NCI-H146 treated with DMSO at 0.1 percent for 48 hours (cell line): ENCODE measurements at regions not wholly inside any gene's neighbourhood (a gene's known extent, or its start where the extent isn't known, plus 50 kb on each side); places are given as distances from the start of the nearest gene placed in this dataset.
"Not testable (repeated sequence)": the region's sequence is repeated elsewhere in the genome, so short reads cannot be mapped to it uniquely, and the experiment has no call there.

Experiments used
- DNase-seq: peaks from one replicate; lab custom pipeline; 2025; ENCODE audit not compliant: unreplicated experiment; lab: John Stamatoyannopoulos, UW

DNA sequence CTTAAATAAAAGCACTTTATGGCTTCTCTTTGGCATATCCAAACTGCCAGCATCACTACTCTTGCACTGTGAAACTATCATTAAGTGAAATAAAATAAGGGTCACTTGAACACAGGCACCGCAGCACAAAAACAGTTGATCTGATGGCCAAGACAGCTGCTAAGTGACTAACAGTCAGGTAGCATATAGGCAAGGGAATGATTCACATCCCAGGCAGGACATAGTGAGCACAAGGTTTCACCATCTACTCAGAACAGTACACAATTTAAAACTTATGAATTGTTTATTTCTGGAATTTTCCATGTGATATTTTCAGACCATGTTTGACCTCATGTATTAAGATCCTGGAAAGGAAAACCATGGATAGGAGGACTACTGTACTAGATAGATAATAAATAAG lies 214.2 kb downstream of the MREG start:
- no peak for DNase-seq

DNA sequence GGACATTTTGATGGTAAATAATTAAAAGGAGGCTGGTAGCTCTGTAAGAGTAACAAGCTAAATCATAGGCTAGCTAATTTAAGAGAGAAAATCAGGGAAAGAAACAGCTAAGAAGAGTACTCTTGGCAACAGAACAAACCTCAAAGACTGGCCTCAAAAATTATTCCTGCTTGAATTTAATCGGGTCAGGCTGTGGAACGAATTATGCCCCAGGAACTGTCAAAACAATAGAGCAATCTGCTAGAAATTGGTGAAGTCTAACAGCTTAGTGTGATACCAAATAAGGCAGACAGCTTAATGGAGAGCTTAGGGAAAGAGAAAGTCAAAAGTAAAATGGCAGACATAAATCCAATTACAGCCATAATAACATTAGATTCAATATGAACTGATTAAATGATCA lies 215.7 kb downstream of the MREG start:
- DNase-seq: no peak

DNA sequence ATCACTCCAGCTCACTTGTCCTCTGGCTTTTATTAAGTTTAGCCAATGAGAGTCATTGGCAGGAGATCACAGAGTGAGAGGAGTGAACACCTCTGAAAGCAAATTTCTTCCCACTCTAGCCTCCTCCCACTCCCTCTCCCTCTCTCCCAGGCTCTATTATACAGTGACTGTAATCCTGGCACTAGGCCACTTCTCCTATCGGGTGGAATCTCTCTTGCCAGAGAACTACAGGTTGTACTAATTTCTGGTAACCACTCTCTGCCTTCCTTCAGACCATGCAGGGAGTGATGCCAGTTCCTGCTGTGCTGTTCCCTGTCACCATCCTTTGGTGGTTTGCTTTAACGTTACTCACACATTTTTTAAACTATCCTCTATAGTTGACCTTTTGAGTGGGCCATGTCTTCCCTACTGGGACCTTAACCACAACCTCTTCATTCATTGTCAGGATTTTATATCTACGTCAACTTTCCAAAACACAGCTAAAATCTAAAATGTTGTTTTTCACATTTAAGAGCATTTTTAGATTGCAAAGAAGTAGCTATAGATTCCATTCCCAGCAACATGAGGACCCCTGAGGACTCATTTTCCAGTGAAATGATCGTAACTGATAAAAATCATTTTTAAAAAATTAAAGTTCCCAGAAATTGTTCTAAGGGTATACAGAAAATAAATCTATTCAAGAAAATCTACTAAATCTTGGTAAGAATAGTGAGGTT lies 217.1 kb downstream of the MREG start:
- no peak for DNase-seq

DNA sequence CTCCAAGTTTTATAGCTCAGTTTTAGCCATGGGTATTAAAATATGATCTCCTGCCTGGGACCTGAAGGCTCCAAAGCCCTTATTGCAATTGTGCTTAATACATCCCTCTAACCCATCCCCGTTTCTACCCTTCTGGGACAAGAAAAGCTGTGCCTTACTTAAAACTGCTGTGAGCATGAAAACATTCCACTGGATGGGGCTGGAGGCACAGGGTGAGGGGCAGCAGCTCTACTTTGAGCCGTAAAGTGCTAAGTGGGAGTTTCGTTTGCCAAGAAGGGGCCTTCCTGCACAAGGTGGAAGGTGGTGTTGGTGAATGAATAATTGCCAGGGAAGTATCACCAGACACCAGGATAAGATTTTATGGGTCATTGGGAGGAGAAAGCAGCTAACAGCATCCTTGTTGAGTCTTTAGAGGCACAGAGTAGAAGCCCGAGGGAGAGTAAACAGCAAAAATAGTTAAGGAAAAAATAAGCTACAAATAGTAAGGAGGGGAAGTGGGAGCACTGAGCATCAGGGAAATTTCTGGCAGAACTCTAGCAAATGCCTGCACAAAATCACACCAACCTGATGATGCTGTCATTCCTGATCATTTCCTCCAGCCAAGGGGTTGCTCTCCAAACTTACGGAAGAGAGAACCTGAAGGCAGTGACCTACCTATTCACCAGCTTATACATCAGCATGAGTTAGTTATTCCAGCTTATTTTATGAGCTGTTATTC lies 218.4 kb downstream of the MREG start:
- DNase-seq: no peak

DNA sequence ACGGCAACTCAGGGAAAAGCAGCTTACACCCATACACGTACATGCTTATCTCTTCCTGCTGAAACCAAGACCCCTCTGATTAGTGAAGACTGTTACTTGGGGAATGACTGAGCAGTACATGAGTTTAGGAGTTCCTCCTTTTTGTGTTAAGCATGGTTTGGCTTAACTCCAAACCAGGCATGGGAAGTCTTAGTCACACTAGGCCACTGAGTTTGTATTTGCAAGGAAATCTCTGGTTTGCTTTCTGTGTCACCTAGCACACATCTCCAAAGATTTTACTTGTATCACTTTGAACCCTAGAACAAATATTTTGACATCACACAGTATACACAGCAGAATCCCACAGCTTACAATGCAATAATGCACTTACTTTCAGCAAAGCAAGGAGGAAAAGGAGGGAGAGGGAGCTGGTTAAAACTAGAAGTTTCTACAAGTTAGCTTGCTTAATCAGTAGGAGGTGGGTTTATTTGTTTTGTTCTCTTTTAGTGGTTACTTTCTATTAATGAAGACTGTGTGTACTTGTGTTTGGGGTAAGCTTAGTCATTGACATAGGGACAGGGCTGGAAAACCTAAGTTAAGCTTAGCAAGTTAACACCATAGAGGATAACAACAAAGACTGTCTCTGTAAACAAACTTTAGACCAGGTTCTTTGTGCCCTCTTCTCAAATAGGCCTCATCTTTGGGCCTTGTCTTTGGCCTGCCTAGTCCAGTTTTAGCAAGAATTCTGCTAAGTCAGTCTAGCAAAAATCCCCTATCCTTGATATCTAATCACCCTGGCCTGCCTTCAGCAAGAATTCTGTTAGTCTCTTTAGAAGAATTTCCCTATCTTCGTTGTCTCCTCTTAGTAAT lies 219.4 kb downstream of the MREG start:
- no peak for DNase-seq

DNA sequence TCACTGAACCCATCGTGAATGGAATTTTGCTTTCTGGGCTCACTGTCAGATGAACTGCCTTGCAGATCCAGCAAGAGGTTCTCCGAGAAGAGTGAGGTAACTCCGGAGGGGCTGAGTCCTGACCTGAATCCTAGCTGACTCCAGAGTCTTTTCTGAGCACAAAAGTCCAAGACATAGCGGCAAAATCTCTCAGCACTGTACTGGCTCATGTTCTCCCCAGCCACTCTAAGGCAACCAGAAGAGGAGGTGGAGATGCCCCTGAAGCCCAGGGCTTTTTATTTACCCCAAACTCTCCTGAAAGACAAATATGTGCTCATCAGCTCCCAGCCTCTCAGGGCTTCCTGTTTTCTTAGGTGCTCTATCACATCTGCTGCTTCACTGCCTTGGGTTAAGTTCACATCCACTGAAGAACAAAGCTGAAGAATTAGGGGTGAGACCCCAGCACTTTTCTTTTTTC lies 221.8 kb downstream of the MREG start:
- DNase-seq: no peak

DNA sequence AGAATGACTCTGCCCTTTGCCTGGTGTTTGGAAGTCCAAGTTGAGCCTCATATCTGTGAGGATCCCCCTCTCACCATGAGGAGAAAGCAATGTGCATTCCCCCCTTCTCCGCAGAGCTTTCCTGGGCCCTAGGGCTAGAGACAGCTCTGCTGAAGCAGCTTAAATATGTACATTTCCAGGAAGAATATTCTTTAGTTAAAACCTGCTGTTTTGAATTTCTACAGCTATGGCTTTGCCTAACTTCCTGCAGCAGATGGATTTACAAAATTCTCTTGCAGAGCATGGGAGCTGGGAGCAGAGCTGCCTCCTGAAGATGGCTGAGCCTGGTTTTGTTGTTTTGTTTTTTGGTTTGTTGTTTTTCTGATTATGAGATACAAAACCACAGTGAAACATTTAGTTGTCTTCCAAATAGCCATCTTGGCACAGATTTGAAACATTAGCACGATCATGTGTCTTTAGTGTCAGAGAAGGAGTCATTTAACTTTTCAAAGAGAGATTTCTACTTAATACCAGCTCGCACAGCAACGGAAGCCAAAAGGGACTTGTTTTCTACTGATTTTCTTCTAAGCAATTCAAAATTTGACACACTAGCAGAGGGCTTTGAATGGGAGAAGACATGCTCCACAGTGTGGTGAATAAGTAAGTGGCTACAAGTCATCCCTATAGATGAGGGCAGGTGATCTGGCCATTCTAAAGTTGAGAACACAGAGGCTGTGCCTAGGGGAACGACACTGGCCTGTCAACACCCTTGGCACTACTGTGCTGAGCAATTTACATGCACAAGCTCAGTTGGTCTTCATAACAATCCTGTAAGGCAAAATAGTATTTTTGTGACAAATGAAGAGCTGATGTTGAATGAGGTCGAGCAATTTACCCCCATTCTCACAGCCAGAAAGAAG lies 222.6 kb downstream of the MREG start:
- DNase-seq: no peak

DNA sequence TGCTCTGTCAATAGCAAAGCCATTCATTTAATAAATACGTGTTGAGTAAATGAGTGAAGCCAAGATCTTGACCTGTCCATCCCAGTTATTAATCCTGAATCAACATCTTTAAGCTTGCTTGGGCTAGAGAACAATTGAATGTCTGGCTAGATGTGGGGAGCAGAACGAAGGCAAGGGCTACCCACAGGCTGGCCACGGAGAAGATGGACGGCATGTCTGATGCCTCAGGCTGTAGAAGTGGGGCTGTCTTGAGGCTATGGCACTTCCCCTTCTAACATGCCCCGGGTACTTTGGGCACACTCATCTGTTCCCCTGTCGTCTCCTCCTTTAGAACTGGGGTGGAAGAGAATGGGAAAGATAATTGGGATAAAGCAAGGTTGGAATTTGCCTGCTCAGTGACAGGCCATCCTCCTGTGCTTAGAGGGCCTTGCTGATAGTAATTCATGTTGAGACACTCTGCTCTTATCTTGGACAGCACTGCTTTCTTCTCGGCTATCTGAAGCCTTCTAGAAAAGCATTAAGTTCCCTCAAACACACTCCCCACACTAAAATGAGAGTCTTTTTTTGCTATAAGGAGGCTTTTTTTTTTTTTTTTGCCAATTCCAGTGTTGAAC lies 225.7 kb downstream of the MREG start:
- DNase-seq: no peak

DNA sequence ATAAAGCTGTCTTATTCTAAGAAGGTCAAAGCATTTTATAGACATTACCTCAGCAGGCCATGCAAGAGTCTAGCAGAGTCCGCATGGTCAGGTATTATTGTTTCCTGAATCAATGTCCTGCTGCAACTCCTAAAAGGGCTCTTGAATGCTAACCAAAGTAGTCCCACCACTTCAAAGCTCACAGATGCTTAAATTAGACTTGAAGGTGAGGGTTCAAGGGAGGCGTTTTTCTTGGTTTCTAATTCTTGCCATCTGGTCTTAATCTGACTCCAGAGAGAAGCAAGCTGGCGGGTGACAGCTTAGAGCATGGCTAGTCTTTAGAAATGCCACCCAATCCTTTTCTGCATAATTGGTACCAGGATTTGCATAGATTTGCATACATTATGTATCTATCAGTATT lies 226.3 kb downstream of the MREG start:
- no peak for DNase-seq

DNA sequence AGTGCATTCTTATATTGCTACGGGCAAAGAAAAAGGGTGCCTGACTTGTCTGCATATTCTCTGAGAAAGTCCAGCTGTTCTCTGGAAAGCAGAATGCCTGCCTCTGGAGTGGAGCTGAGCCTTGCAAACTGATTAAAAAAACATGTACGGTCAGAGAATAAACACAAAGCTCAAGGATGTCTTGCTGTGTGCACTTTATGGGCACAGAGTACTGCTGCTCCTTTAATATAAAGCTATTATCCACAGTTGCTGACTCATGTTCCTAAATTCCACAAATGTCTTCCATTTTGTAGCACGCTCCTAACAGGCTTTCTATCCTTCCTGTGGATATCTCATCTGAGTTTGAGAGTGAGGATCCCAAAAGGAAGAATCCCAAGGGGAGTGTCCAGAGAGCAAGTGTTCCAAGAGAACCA lies 229.0 kb downstream of the MREG start:
- no peak for DNase-seq

DNA sequence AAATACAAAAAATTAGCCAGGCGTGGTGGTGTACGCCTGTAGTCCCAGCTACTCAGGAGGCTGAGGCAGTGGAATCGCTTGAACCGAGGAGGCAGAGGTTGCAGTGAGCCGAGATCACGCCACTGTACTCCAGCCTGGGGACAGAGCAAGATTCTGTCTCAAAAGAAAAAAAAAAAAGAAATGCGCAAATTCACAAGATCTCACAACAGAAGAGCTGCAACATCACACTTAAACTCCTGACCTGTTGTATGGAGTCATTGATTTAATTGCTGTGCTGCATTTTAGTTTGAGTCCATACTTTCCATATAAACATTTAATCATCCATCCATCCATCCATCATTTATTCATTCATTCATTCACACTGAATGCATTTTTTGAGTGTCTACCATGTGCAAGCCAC lies 229.7 kb downstream of the MREG start:
- DNase-seq: not testable (repeated sequence)

DNA sequence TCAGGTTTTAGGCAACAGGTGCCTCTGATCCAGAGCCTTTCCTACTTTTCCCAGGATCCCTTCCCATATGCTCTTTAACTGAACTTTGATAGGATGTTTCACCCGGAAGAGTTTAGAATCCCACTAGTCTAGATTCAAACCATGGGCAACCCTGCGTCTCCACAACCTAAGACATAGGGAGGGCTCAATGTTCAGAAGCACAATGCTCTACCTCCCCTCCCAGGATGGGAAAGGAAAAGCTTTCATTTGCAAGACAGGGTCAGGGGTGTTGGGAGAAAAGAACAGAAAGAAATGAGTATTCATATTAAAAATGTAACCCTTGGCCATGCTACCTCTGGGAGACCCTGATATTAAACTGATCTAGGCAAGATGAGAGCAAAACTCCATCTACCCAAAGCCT lies 230.4 kb downstream of the MREG start:
- DNase-seq: no peak

DNA sequence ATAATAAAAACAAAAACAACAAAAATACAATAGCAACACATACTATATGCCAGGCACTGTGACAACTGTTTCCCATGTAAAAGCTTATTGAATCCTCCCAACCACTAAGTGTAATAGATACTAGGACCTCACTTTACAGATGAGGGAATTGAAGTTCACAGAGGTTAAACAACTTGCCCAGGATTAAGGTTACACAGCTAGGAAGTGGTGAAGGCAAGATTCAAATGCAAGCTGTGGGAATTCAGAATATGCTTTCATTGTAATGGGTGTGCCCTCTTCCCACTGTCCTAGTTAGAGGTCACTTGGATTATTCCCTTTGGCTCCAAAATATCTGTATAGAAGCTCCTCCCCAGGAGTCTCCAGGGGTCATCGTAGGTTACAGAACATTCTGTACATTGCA lies 231.1 kb downstream of the MREG start:
- no peak for DNase-seq

DNA sequence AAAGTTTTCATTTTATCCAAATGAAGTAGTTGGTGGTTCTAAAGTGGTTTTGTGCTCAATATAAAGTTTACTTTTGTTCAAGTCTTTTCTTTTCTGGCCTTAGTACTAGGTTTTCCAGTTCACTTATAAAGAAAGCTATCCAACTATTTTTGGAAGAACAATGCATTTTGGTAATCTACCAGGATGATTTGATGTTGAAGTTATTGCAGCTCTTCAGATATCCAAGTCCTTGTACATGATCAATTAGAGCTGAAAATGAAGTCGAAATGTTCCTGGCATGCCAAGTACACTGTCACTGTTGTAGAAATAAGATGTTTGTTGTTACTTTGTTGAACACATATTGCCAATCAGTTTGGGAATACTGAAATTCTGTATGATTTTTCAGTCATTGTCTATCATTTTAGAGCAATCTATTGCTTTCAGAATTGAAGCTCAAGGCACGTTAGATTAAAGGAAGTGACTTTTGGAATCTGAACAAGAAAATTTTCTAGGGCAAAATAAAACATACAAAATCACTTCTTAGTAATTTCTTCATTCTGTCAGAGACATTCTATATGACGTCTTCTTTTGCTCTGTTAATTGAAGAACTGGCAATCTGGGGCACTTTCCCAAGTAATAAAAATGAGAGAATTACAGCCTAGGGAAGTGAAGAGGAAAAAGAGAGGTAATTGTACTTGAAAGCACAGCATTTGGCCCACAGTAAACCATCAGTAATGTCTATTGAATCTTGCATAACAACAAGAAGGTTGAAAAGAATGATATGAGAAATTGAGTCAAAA lies 232.3 kb downstream of the MREG start:
- DNase-seq: no peak

DNA sequence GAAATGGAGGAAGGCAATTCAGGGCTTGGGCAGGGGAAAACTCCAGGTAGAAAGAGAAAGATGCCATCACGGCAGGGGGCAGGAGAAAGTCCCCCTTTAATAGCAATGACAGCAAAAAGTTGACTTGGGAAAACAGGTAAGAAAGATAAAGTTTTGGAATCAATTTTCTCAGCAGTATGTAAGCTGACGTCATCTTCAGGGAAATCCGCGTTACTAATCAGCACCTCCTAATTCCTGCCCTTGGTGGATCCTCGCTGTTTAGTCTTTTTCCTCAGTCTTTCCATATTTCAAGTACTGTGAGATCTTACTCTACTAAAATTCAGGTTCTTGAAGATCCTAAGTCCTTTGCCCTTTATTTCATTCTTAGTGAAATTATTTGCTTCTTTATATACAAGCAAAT lies 233.0 kb downstream of the MREG start:
- no peak for DNase-seq

DNA sequence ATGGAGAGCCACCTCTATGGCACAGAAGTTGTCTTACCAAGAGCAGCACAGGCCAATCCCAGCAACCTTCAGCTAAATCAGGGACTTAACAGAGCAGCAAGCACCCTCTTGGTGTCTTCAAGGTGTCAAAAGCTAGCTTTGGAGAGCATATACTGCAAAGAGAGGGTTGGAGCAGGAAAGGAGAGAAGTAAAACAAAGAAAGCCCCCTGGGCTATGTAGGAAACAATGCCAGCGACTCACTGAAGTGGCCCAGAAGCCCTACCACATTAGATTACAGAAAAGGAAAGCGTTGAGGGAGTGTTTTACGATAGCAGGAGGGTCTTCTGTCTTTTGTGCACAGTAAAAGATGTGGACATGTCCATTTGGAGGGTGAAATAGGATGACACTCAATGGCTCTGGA lies 233.4 kb downstream of the MREG start:
- no peak for DNase-seq

DNA sequence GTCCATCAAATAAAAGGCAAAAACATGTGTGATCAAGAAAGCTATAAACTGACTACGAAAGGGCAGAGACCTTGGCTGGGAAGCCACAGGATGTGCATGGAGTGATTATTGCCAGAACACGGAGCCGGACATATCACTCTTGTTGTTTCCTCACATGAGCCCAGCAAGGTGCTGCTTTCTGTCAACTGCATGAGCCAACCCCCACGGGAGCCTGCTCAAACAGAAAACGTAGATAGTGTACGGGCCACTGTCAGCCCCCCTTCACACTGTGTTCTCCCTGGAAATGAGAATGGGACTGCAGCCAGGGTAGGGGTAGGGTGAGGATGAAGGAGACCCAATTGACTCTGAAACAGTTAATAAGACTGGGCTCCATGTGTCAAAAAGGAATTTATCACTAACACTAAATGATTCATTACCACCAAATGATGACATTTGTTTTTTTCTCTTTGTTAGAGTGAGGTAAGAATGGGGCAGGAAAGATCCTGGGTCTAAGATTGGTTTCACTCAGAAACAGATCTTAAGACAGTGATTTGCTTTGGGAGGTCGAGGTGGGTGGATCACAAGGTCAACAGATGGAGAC lies 235.8 kb downstream of the MREG start:
- no peak for DNase-seq

DNA sequence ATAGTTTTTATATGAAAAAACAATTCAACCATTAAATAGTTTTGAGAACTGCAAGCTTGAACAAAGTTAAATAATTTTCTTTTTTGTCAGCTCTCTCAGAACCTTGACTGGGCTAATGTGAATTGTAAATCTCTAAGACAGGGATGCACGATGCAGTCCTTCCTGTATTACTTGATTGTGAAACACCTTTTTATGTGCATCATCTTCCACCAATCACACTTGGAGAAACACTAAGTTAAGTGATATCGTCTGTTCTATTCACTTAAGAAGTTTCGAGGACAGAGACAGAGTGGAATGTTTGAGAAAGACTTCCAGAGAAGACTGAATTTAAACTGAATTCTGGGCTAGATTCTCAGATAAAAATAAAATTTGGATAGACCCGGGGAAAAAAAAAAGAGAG lies 238.2 kb downstream of the MREG start:
- no peak for DNase-seq

DNA sequence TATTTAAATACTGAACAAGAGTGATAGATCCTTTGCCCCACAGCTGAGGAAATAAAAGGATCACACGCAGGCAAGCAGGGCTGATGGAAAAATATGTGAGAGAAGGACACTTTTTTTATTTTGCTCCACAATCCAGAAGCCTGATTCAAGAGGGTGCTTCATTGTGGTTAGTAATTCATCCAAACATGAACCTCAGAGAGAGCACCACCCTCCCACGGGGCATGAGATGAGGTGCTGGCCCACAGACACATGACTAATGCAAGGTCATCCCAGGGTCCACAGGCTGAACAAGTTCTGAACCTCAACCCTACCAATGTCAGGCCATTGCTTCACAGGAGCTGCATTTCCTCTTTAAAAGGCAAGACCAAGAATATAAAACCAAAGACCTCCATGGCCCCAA lies 239.6 kb downstream of the MREG start:
- no peak for DNase-seq
